ENCODE measurements at regions not wholly inside any gene's neighbourhood (a gene's known extent, or its start where the extent isn't known, plus 50 kb on each side); places are given as distances from the start of the nearest gene placed in this dataset.
"Not testable (repeated sequence)": the region's sequence is repeated elsewhere in the genome, so short reads cannot be mapped to it uniquely, and the experiment has no call there.

GRCh38 chr3:81998139-81998755 lies 236.8 kb upstream of the GBE1 start:
- no peaks in the 10 kb centered on the region for H3K4me1 ChIP-seq
- no peak overlapping the region for H3K9ac ChIP-seq
- no peak for TF ChIP-seq Cebpa-rat (IDR thresholded peaks at IDR 0.05)

GRCh38 chr3:81997390-81997789 lies 235.9 kb upstream of the GBE1 start:
- no peak overlapping the region for H3K4me2 ChIP-seq
- no peak overlapping the region for H3K9ac ChIP-seq
- no peak overlapping the region for H3K4me3 ChIP-seq
- H3K4me1 ChIP-seq = no peaks in the 10 kb centered on the region
- no peaks in the 10 kb centered on the region for H3K9me3 ChIP-seq
- no peaks in the 10 kb centered on the region for H3K27me3 ChIP-seq
- no peak for TF ChIP-seq Cebpa-rat (IDR thresholded peaks at IDR 0.05)
- no peaks in the 10 kb centered on the region for H4K20me1 ChIP-seq
- H3K27ac ChIP-seq = no peak overlapping the region
- no peaks in the 10 kb centered on the region for H3K36me3 ChIP-seq

More at GRCh38 chr3:81998139-81998755, 236.8 kb upstream of the GBE1 start:
- H3K27ac ChIP-seq = no peak overlapping the region
- H3K9me3 ChIP-seq = no peaks in the 10 kb centered on the region
- H3K27me3 ChIP-seq = no peaks in the 10 kb centered on the region
- no peaks in the 10 kb centered on the region for H4K20me1 ChIP-seq
- no peak overlapping the region for H3K4me2 ChIP-seq
- H3K36me3 ChIP-seq = no peaks in the 10 kb centered on the region
- no peak overlapping the region for H3K4me3 ChIP-seq

- Histone ChIP-seq H3K36me3 (no peaks in the 10 kb centered on the region), H4K20me1 (no peaks in the 10 kb centered on the region), H3K27ac (no peak overlapping the region), H3K4me1 (no peaks in the 10 kb centered on the region), H3K27me3 (no peaks in the 10 kb centered on the region), H3K4me3 (no peak overlapping the region), H3K9ac (no peak overlapping the region), H3K4me2 (no peak overlapping the region), H3K9me3 (no peaks in the 10 kb centered on the region)
- TF ChIP-seq Cebpa-rat (IDR thresholded peaks at IDR 0.05) = no peak
These were observed 233.9 kb upstream of the GBE1 start for GRCh38 chr3:81995329-81995728.

GRCh38 chr3:81989758-81990157 lies 228.3 kb upstream of the GBE1 start:
- no peak overlapping the region for H3K4me3 ChIP-seq
- H3K9ac ChIP-seq = no peak overlapping the region
- 0 out of 2 replicates have a peak, but pooled peaks cover 4% of the 10 kb centered on the region for H3K9me3 ChIP-seq
- no peak overlapping the region for H3K27ac ChIP-seq
- H3K36me3 ChIP-seq = no peaks in the 10 kb centered on the region
- no peaks in the 10 kb centered on the region for H3K27me3 ChIP-seq
- H3K4me2 ChIP-seq = no peak overlapping the region
- H4K20me1 ChIP-seq = no peaks in the 10 kb centered on the region
- no peak for TF ChIP-seq Cebpa-rat (IDR thresholded peaks at IDR 0.05)
- H3K4me1 ChIP-seq = no peaks in the 10 kb centered on the region

- no peak overlapping the region for H3K9ac ChIP-seq
- no peaks in the 10 kb centered on the region for H3K36me3 ChIP-seq
- H3K27ac ChIP-seq = no peak overlapping the region
- H4K20me1 ChIP-seq = no peaks in the 10 kb centered on the region
- no peaks in the 10 kb centered on the region for H3K27me3 ChIP-seq
- 0 out of 2 replicates have a peak, but pooled peaks cover 4% of the 10 kb centered on the region for H3K9me3 ChIP-seq
- H3K4me1 ChIP-seq = no peaks in the 10 kb centered on the region
- no peak overlapping the region for H3K4me2 ChIP-seq
- no peak for TF ChIP-seq Cebpa-rat (IDR thresholded peaks at IDR 0.05)
- no peak overlapping the region for H3K4me3 ChIP-seq
These were observed 227.8 kb upstream of the GBE1 start for GRCh38 chr3:81989274-81989673.

GRCh38 chr3:81987412-81987811 lies 226.0 kb upstream of the GBE1 start:
- not testable (repeated sequence) for H3K9me3 ChIP-seq, H3K4me1 ChIP-seq, H3K27me3 ChIP-seq, H3K4me3 ChIP-seq, H3K36me3 ChIP-seq, H4K20me1 ChIP-seq, H3K4me2 ChIP-seq, H3K27ac ChIP-seq, H3K9ac ChIP-seq

DNA sequence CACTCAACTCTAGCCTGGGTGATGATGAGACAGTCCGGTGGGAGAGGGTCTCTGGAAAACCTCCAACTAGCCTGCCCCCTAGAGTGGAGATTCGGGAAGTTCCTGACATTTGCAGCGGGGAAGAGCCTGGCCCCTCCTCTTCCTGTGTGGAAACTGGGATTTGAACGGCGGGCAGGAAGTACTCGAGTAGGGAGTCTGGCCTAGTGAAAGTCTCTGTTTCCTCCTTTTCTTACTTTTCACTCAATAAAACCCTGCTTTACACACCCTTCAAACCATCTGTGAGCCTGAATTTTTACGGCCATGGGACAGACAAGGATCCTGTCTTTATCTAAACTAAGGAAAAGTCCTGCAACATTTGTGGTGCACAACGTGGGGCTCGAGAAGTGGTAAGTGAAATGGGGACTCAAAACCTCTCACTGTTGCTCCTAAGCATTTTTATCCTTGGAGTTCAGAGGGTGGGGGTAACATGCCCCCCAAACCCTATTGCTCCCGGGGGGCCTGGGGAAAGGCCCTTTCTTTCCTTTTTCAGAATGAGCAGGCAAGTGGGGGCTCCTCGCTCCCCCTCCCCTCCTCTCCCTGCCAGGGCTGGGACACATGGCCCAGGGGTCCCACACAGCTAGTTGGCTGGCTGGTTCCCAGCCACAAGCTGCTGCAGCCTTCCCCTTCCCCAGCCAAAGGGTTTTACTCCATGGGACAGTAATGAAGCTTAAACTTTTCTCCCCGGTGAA lies 224.7 kb upstream of the GBE1 start:
- no peak overlapping the region for H3K4me2 ChIP-seq
- H4K20me1 ChIP-seq = no peaks in the 10 kb centered on the region

DNA sequence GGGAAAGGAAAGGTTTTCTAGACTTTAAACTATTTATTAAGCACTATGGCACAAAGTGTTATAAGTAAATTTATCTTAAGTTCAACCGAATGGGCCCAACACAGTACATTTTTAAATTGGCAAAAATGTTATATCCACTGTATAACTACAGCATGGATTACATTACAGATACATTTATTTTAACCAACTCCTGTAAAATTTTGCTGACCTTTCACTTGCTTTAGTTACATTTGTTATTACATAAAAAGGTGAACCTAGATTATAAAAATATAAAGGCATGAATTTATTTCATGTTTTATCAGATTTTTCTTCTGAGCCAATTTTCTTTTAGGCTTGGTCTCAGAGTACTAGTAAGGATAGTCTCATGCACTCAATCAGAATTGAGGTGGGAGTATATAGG lies 221.9 kb upstream of the GBE1 start:
- Histone ChIP-seq H3K9me3 (0 out of 2 replicates have a peak, but pooled peaks cover 4% of the 10 kb centered on the region), H3K4me2 (no peak overlapping the region), H3K4me3 (no peak overlapping the region), H3K27ac (no peak overlapping the region), H3K27me3 (no peaks in the 10 kb centered on the region), H4K20me1 (no peaks in the 10 kb centered on the region), H3K4me1 (no peaks in the 10 kb centered on the region), H3K36me3 (no peaks in the 10 kb centered on the region), H3K9ac (no peak overlapping the region)
- TF ChIP-seq Cebpa-rat (IDR thresholded peaks at IDR 0.05) = no peak

More for the DNA sequence above, 224.7 kb upstream of the GBE1 start:
- no peaks in the 10 kb centered on the region for H3K4me1 ChIP-seq
- TF ChIP-seq Cebpa-rat (IDR thresholded peaks at IDR 0.05) = no peak
- 0 out of 2 replicates have a peak, but pooled peaks cover 4% of the 10 kb centered on the region for H3K9me3 ChIP-seq
- no peaks in the 10 kb centered on the region for H3K36me3 ChIP-seq
- H3K4me3 ChIP-seq = no peak overlapping the region
- no peak overlapping the region for H3K9ac ChIP-seq
- no peaks in the 10 kb centered on the region for H3K27me3 ChIP-seq
- H3K27ac ChIP-seq = no peak overlapping the region

DNA sequence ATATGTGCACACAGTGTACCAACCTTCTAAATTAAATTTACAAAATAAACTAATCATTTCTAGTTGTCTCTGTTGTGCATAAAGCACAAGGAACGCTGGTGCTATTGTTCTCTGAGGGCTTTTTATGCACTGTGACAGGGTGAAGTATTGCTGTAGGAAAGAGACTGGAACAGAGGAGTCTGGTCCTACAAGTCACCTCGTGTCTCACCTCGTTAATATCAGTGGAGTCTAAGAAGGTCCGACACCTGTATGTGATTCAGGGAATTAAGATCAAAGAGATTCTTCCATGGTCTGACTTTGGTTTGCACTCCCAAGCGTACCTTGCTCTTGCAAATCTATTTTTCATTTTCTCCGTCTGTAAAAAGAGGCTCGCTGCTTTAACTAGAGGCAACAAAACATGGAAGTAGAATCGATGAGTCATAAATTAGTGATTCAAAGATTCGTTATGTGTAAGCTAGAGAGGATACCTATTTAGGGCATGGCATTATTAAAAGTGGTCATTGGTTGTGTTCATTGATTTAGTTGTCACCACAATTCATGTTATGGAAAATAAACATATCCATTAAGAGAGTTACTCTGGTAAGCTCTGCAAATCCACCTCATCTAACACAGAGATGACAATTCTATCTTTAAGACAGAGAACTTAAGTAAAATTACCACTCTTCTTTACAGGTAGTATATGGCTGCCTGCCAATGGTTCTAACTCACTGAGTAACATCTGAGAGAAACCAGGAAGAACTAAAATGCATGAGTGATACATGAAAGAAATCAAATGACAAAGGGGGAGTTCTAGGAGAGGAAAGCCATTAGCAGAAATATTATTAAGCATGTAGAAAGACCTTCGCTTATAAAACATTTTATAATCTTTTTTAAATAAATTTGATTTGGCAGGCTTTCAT lies 219.4 kb upstream of the GBE1 start:
- Histone ChIP-seq H3K9me3 (no peaks in the 10 kb centered on the region), H3K4me3 (no peak overlapping the region), H3K4me1 (no peaks in the 10 kb centered on the region), H3K4me2 (no peak overlapping the region), H3K36me3 (no peaks in the 10 kb centered on the region), H4K20me1 (no peaks in the 10 kb centered on the region), H3K27me3 (no peaks in the 10 kb centered on the region), H3K9ac (no peak overlapping the region), H3K27ac (no peak overlapping the region)
- no peak for TF ChIP-seq Cebpa-rat (IDR thresholded peaks at IDR 0.05)

DNA sequence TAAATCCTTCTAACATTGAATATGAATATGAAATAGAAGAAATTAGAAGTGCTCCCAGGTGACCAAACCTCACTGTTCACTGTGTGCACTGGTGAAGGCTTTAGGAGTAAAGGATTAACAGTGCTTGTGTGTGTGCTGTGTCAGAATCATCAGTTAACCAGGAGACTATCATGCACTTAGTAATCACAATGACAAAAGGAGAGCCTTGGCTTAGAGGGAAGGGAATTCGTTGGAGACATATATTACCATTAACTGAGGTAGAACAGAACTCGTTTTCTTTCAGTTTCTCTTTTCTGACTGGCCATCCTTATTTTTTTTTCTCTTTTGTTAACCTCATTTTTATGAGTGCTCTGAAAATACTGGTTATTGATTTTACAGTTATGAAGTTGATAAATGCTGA lies 213.3 kb upstream of the GBE1 start:
- no peak for TF ChIP-seq Cebpa-rat (IDR thresholded peaks at IDR 0.05)
- H3K4me2 ChIP-seq = no peak overlapping the region
- H4K20me1 ChIP-seq = no peaks in the 10 kb centered on the region
- H3K27me3 ChIP-seq = no peaks in the 10 kb centered on the region
- H3K4me3 ChIP-seq = no peak overlapping the region
- no peaks in the 10 kb centered on the region for H3K36me3 ChIP-seq
- H3K27ac ChIP-seq = no peak overlapping the region
- no peaks in the 10 kb centered on the region for H3K4me1 ChIP-seq
- H3K9me3 ChIP-seq = peaks cover 10% of the 10 kb centered on the region
- no peak overlapping the region for H3K9ac ChIP-seq
